ENCODE measurements at regions not wholly inside any gene's neighbourhood (a gene's known extent, or its start where the extent isn't known, plus 50 kb on each side); places are given as distances from the start of the nearest gene placed in this dataset.

DNA sequence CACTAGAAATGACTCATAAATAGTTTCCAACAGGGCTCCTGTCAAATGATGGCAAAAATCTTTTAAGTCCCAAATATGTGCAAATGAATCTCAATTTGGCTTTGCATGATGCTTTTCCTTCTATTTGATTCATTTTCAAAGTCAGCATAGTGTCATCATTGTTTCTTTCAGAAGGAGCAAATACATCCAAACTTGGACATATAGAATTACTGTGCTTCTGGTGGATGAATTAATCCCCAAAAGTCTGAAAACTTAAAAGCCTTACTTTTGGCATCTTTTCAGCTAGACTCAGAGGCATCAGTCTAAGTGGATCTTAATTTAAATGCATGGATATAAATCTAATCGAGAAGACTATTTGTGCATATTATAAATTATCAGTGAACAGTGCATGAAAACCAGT is 578.1 kb upstream of the FZD8 start:
- H3K4me2 ChIP-seq: no peak overlapping the region
- DNase-seq: no peak
- POLR2A ChIA-PET (ENCODE audit: unreplicated experiment): no interaction called here
- no peak overlapping the region for H3K27ac ChIP-seq
- no peaks in the 10 kb centered on the region for H3K9me2 ChIP-seq (ENCODE audit: insufficient read depth)
- intact Hi-C loops (cut with micrococcal nuclease; ENCODE audit: unreplicated experiment): no loop called here
- no peaks in the 10 kb centered on the region for H3K36me3 ChIP-seq (ENCODE audit: low read depth)
- H3K27me3 ChIP-seq (ENCODE audit: insufficient read depth, low read depth): no peaks in the 10 kb centered on the region
- H3K4me1 ChIP-seq (replicated peaks; ENCODE audit: insufficient read depth): no peaks in the 10 kb centered on the region
- no peaks in the 10 kb centered on the region for H3K79me2 ChIP-seq (ENCODE audit: low read depth)
- no peaks in the 10 kb centered on the region for H4K20me1 ChIP-seq (ENCODE audit: insufficient read depth)
- no TSS peak for BruUV-seq (replicated peaks)
- no peak for TF ChIP-seq EZH2 (IDR thresholded peaks at IDR 0.05; ENCODE audit: low read depth)
- TF ChIP-seq, protein P1, sequence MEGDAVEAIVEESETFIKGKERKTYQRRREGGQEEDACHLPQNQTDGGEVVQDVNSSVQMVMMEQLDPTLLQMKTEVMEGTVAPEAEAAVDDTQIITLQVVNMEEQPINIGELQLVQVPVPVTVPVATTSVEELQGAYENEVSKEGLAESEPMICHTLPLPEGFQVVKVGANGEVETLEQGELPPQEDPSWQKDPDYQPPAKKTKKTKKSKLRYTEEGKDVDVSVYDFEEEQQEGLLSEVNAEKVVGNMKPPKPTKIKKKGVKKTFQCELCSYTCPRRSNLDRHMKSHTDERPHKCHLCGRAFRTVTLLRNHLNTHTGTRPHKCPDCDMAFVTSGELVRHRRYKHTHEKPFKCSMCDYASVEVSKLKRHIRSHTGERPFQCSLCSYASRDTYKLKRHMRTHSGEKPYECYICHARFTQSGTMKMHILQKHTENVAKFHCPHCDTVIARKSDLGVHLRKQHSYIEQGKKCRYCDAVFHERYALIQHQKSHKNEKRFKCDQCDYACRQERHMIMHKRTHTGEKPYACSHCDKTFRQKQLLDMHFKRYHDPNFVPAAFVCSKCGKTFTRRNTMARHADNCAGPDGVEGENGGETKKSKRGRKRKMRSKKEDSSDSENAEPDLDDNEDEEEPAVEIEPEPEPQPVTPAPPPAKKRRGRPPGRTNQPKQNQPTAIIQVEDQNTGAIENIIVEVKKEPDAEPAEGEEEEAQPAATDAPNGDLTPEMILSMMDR (conservative IDR thresholded peaks at IDR 0.05): no peak
- CTCF ChIA-PET: no interaction called here
- no peaks in the 10 kb centered on the region for H3K9me3 ChIP-seq (ENCODE audit: insufficient read depth, low read depth)
- H2AFZ ChIP-seq: no peak overlapping the region
- H3K4me3 ChIP-seq: no peak overlapping the region
- no peaks in the 10 kb centered on the region for H3F3A ChIP-seq (ENCODE audit: insufficient read depth, low read depth)

DNA sequence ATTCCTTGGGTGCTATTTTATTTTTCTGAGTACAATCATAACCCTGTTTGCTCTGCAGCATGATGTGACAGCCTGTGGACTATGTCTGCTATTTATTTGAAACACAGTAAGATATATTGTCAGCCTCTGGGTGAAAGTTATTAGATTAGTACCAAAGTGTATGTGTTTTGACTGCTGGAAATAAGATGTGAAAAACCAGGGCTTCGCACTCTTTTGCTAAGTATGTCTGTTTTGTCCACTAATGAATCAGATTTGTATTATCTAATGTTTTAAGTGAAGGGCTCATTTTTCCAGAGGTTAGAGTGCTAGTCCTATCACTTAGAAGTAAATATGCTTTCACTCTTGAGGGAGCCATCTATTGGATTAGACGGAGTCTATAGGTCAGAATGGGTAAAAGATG is 569.8 kb upstream of the FZD8 start:
- H3K9me3 ChIP-seq (ENCODE audit: insufficient read depth, low read depth): no peaks in the 10 kb centered on the region
- no peak overlapping the region for H3K4me2 ChIP-seq
- CTCF ChIA-PET: no interaction called here
- no peaks in the 10 kb centered on the region for H3K9me2 ChIP-seq (ENCODE audit: insufficient read depth)
- no peak overlapping the region for H2AFZ ChIP-seq
- POLR2A ChIA-PET (ENCODE audit: unreplicated experiment): no interaction called here
- no peaks in the 10 kb centered on the region for H4K20me1 ChIP-seq (ENCODE audit: insufficient read depth)
- no TSS peak for BruUV-seq (replicated peaks)
- no peaks in the 10 kb centered on the region for H3K36me3 ChIP-seq (ENCODE audit: low read depth)
- no peaks in the 10 kb centered on the region for H3K4me1 ChIP-seq (replicated peaks; ENCODE audit: insufficient read depth)
- no peak for TF ChIP-seq EZH2 (IDR thresholded peaks at IDR 0.05; ENCODE audit: low read depth)
- TF ChIP-seq, protein P1 (conservative IDR thresholded peaks at IDR 0.05): no peak
- H3F3A ChIP-seq (ENCODE audit: insufficient read depth, low read depth): no peaks in the 10 kb centered on the region
- H3K27me3 ChIP-seq (ENCODE audit: insufficient read depth, low read depth): peaks cover 6% of the 10 kb centered on the region; the same call in 1 of the 2 replicates
- H3K4me3 ChIP-seq: no peak overlapping the region
- DNase-seq: no peak
- no peaks in the 10 kb centered on the region for H3K79me2 ChIP-seq (ENCODE audit: low read depth)
- no peak overlapping the region for H3K27ac ChIP-seq
- intact Hi-C loops (cut with micrococcal nuclease; ENCODE audit: unreplicated experiment): no loop called here

DNA sequence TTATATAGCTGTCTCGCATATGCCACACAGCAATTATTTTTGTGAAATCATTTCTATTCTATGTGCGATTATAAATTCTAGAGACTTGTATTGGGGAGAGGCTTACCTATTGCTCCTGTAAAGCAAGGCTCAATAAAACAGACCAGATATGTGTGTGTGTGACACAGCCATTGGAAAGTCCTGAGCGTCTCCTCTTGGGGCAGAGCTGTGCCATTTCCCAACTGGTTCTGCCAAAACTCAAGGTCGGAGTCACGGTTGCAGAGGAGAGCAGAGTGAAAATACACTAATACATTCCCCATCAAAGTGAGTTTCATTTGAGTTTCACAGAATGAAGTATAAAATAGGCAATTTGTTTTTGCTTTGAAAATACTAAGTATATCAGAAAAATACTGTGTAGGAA is 567.4 kb upstream of the FZD8 start:
- Histone ChIP-seq H3K4me1 (replicated peaks; ENCODE audit: insufficient read depth) (no peaks in the 10 kb centered on the region), H3K79me2 (ENCODE audit: low read depth) (no peaks in the 10 kb centered on the region), H2AFZ (no peak overlapping the region), H3K4me3 (no peak overlapping the region), H3K4me2 (no peak overlapping the region), H3K36me3 (ENCODE audit: low read depth) (no peaks in the 10 kb centered on the region), H3K27ac (no peak overlapping the region), H3F3A (ENCODE audit: insufficient read depth, low read depth) (no peaks in the 10 kb centered on the region), H3K9me2 (ENCODE audit: insufficient read depth) (no peaks in the 10 kb centered on the region), H4K20me1 (ENCODE audit: insufficient read depth) (no peaks in the 10 kb centered on the region), H3K27me3 (ENCODE audit: insufficient read depth, low read depth) (peaks cover 6% of the 10 kb centered on the region; the same call in 1 of the 2 replicates), H3K9me3 (ENCODE audit: insufficient read depth, low read depth) (no peaks in the 10 kb centered on the region)
- DNase-seq: no peak
- CTCF ChIA-PET: no interaction called here
- no TSS peak for BruUV-seq (replicated peaks)
- TF ChIP-seq, protein P1 (conservative IDR thresholded peaks at IDR 0.05): no peak
- TF ChIP-seq EZH2 (IDR thresholded peaks at IDR 0.05; ENCODE audit: low read depth): no peak
- intact Hi-C loops (cut with micrococcal nuclease; ENCODE audit: unreplicated experiment): no loop called here
- POLR2A ChIA-PET (ENCODE audit: unreplicated experiment): no interaction called here
